Esophagus muscularis mucosa (tissue), 4 donors: ENCODE measurements at regions not wholly inside any gene's neighbourhood (a gene's known extent, or its start where the extent isn't known, plus 50 kb on each side); places are given as distances from the start of the nearest gene placed in this dataset.

ENCODE experiments used
- DNase-seq: peaks from one replicate; pipeline ENCODE4 v3.0.0-alpha.2; 2017; ENCODE audit errors: extremely low spot score
- H3K27ac ChIP-seq, 4 donors: fragments of 200-600 bp; sonication (generic); replicated peaks in 1 of 4; 1 replicate in 3 of 4; 2 replicates in 1 of 4; pipeline ENCODE4 v1.5.1; 2016 to 2019; ENCODE audit warnings: mild to moderate bottlenecking in 1 of 4
- H3K27me3 ChIP-seq, 4 donors: fragments of 200-600 bp; sonication (generic); one replicate each; pipeline versions ENCODE4 v1.5.1 to v1.6.0; 2016 to 2019
- H3K36me3 ChIP-seq, 4 donors: fragments of 200-600 bp; sonication (generic); one replicate each; pipeline ENCODE4 v1.5.1; 2016 to 2019
- H3K4me1 ChIP-seq, 4 donors: fragments of 200-600 bp; sonication (generic); one replicate each; pipeline ENCODE4 v1.5.1; 2016 to 2019
- H3K4me3 ChIP-seq, 4 donors: fragments of 200-600 bp; sonication (generic); 1 replicate in 2 of 4; 2 replicates in 2 of 4; pipeline ENCODE4 v1.5.1; 2016 to 2019; ENCODE audit warnings: mild to moderate bottlenecking in 4 of 4, moderate library complexity in 1 of 4
- H3K9me3 ChIP-seq, 4 donors: fragments of 200-600 bp; sonication (generic); 1 replicate in 3 of 4; 2 replicates in 1 of 4; pipeline ENCODE4 v1.5.1; 2016 to 2019
- CTCF ChIP-seq, 3 experiments: fragments of 200-600 bp in 2 of 3; fragments of 450-650 bp in 1 of 3; sonication (generic) in 2 of 3; IDR thresholded peaks; one replicate each; pipeline ENCODE4 v1.5.1; 2017 to 2019; ENCODE audit warnings: antibody characterized with exemption in 3 of 3, mild to moderate bottlenecking in 2 of 3, moderate library complexity in 1 of 3
- EP300 ChIP-seq: sonication (generic); formaldehyde crosslinking; IDR thresholded peaks from one replicate; pipeline ENCODE4 v1.6.1; 2017; ENCODE audit warnings: antibody characterized with exemption
- POLR2A ChIP-seq: fragments of 450-650 bp; IDR thresholded peaks from one replicate; pipeline ENCODE4 v1.6.1; 2017; ENCODE audit warnings: antibody characterized with exemption, moderate library complexity, mild to moderate bottlenecking, low read depth
- POLR2AphosphoS5 ChIP-seq, 2 donors: sonication (generic); formaldehyde crosslinking; IDR thresholded peaks; one replicate each; pipeline ENCODE4 v1.6.1; 2017; ENCODE audit warnings: antibody characterized with exemption in 2 of 2
- WGBS: methylation state at CpG from one replicate; pipeline ENCODE4 v1.1.5; 2018; 5-methylcytosine and 5-hydroxymethylcytosine counted together
- intact Hi-C: fragments of 100-400 bp; cut with DNase I; formaldehyde crosslinking; loops from one replicate; pipeline ENCODE4 v1.15.1; 2023

DNA sequence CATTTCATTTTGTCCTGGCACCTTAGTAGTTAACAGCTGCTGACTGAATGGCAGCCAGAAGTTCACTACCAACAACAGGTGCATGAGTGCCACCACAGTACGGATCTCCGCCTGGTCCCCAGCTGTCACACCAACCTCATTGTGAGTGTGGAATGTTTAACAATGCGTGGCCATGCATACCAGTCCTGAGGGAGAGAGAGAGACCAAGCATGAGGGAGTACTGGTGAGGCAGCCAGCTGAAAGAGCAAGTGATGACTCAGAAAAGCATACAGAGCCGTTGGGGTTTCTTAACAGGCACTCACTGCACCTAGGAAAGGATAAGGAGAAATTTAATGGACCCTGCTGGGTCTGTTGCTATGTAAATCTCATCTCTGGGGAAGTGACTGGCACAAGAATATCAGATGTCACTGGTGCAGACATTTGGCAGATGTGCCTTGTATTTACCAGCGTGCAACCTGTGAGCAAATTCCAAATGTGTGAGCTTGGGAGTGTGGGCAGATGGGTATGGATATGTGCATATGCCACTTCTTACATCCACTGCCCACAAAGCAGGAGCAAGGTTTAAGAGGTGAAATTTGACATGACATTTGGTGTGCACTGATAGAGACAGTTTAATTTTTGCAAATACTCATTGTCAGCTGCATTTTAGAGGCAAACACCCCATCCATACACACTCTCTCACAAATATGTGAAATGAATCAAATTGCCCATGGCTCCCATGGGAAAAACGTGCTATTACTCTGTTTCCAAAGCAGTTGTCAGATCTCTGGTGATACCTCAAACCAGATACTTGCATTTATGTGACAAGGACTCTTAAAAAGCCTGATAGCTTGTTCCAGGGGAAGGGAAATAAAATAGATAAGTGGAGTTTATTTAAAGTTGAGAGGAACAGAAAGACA, 245.2 kb upstream of the ARPP21 start:
- Histone ChIP-seq H3K36me3 (no peaks in the 10 kb centered on the region), H3K4me3 (no peak overlapping the region), H3K9me3 (peaks cover 0 to 5% (median 2%) of the 10 kb centered on the region in 4 donors), H3K4me1 (no peaks in the 10 kb centered on the region), H3K27me3 (no peaks in the 10 kb centered on the region), H3K27ac (no peak overlapping the region)
- WGBS = 73% methylated on average over 6 of the region's 6 CpGs
- TF ChIP-seq EP300 (no peak), CTCF (IDR thresholded peaks at IDR 0.05) (no peak), POLR2AphosphoS5 (IDR thresholded peaks at IDR 0.05) (no peak), POLR2A (no peak)
- intact Hi-C loops = no loop called here
- DNase-seq = no peak

DNA sequence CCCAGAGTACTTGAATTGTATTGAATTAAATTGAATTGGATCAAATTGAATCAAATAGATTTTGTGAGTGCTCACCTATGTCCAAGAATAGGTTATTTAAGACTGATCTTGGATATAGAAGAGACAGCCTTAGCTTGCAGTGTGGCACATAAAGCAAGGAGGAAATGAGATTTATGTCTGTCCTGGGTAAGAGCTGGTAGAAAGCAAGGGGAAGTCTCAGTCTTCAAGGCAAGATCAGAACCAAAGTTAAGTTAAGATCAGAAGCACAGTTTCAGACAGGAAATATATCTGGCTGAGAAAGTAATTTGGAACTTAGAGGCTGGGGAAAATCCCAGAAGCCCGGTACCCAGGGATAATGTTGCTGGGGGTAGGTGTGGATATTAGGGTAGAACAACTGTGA, 244.4 kb upstream of the ARPP21 start:
- TF ChIP-seq EP300 = no peak
- no peak for TF ChIP-seq POLR2AphosphoS5 (IDR thresholded peaks at IDR 0.05)
- no peak for TF ChIP-seq CTCF (IDR thresholded peaks at IDR 0.05)
- TF ChIP-seq POLR2A = no peak
- H3K27me3 ChIP-seq = no peaks in the 10 kb centered on the region
- H3K36me3 ChIP-seq = no peaks in the 10 kb centered on the region
- H3K27ac ChIP-seq = no peak overlapping the region
- peaks cover 0 to 5% (median 2%) of the 10 kb centered on the region in 4 donors for H3K9me3 ChIP-seq
- intact Hi-C loops = no loop called here
- DNase-seq = no peak
- no peak overlapping the region for H3K4me3 ChIP-seq
- 75% methylated on average over 1 of the region's 1 CpG for whole genome bisulfite sequencing
- H3K4me1 ChIP-seq = no peaks in the 10 kb centered on the region

DNA sequence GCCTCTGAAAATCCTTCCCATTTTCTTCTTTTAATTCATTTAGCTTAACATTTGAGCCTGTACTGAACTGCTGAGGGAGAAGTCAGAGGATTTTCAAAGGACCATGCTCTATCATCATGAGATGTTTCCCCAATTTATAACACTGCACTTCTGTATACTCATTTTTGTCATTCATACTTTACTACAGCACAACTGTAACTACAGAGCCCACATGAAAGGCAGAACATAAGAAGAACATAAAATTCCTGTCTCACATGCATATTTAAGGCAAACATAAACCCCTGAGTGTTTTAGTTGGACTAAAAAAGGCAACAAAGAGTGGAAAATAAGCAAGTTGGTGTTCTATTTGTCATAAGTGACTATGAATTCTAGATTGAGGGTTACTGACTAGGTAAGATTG, 237.7 kb upstream of the ARPP21 start:
- Histone ChIP-seq H3K4me1 (no peaks in the 10 kb centered on the region), H3K27me3 (no peaks in the 10 kb centered on the region), H3K4me3 (no peak overlapping the region), H3K9me3 (no peaks in the 10 kb centered on the region), H3K36me3 (no peaks in the 10 kb centered on the region), H3K27ac (no peak overlapping the region)
- DNase-seq = no peak
- TF ChIP-seq EP300 (no peak), CTCF (IDR thresholded peaks at IDR 0.05) (no peak), POLR2A (no peak), POLR2AphosphoS5 (IDR thresholded peaks at IDR 0.05) (no peak)
- intact Hi-C loops = no loop called here

DNA sequence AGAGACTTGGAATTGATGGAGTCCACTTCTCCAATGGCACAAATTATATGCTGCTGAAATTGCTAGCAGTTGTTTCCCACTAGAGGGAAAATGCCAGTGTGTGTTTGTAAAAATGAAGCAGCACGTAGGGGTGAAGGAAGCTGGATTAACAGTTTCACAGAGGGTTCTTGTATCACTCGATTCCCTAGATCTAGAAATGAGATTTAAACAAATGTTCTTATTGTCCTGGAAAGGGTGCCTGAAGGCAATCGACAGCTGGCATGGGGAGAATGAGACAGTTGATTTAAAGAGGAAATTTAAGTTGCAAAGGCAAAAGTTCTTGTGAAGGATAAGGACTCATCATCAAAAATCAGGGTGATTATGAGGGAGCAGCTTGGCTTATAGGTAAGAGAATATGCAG, 234.8 kb upstream of the ARPP21 start:
- no peaks in the 10 kb centered on the region for H3K27me3 ChIP-seq
- no peaks in the 10 kb centered on the region for H3K36me3 ChIP-seq
- no peaks in the 10 kb centered on the region for H3K4me1 ChIP-seq
- no peaks in the 10 kb centered on the region for H3K9me3 ChIP-seq
- 80% methylated on average over 3 of the region's 3 CpGs for WGBS
- TF ChIP-seq EP300 (no peak), CTCF (IDR thresholded peaks at IDR 0.05) (no peak), POLR2A (no peak), POLR2AphosphoS5 (IDR thresholded peaks at IDR 0.05) (no peak)
- DNase-seq = no peak
- intact Hi-C loops = no loop called here
- H3K4me3 ChIP-seq = no peak overlapping the region
- no peak overlapping the region for H3K27ac ChIP-seq
